Prostate gland (tissue), 2 donors: ENCODE measurements at regions not wholly inside any gene's neighbourhood (a gene's known extent, or its start where the extent isn't known, plus 50 kb on each side); places are given as distances from the start of the nearest gene placed in this dataset.

Source experiments
- CTCF ChIP-seq, 4 experiments: fragments of 200-600 bp in 2 of 4; fragments of 450-650 bp in 2 of 4; sonication (generic) in 2 of 4; IDR thresholded peaks; 1 replicate in 3 of 4; 2 replicates in 1 of 4; pipeline ENCODE4 v1.5.1; 2016 to 2019; ENCODE audit warnings: antibody characterized with exemption in 4 of 4, mild to moderate bottlenecking in 2 of 4, moderate library complexity in 2 of 4
- POLR2AphosphoS5 ChIP-seq: sonication (generic); formaldehyde crosslinking; IDR thresholded peaks from one replicate; pipeline ENCODE4 v1.6.1; 2017; ENCODE audit warnings: antibody characterized with exemption

GRCh38 chr6:30409184-30409583, 64.2 kb downstream of the RPP21 start:
- TF ChIP-seq CTCF (IDR thresholded peaks at IDR 0.05) (no peak), POLR2AphosphoS5 (no peak)
